ENCODE measurements at regions not wholly inside any gene's neighbourhood (a gene's known extent, or its start where the extent isn't known, plus 50 kb on each side); places are given as distances from the start of the nearest gene placed in this dataset.

- no peaks in the 10 kb centered on the region for H3K9me3 ChIP-seq (ENCODE audit: control insufficient read depth, low read depth, low read length)
Observed at GRCh38 chr3:71847794-71848193, 62.8 kb upstream of the PROK2 start.

More at GRCh38 chr3:71847794-71848193, 62.8 kb upstream of the PROK2 start:
- no peak overlapping the region for H2BK20ac ChIP-seq (ENCODE audit: low read depth, low read length, poor library complexity, severe bottlenecking)
- H4K8ac ChIP-seq (replicated peaks; ENCODE audit: insufficient read length, low read depth, low read length), result no peak overlapping the region
- H4K20me1 ChIP-seq (ENCODE audit: control insufficient read depth, insufficient read depth, insufficient read length), result no peaks in the 10 kb centered on the region
- TF ChIP-seq, protein P1, sequence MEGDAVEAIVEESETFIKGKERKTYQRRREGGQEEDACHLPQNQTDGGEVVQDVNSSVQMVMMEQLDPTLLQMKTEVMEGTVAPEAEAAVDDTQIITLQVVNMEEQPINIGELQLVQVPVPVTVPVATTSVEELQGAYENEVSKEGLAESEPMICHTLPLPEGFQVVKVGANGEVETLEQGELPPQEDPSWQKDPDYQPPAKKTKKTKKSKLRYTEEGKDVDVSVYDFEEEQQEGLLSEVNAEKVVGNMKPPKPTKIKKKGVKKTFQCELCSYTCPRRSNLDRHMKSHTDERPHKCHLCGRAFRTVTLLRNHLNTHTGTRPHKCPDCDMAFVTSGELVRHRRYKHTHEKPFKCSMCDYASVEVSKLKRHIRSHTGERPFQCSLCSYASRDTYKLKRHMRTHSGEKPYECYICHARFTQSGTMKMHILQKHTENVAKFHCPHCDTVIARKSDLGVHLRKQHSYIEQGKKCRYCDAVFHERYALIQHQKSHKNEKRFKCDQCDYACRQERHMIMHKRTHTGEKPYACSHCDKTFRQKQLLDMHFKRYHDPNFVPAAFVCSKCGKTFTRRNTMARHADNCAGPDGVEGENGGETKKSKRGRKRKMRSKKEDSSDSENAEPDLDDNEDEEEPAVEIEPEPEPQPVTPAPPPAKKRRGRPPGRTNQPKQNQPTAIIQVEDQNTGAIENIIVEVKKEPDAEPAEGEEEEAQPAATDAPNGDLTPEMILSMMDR (conservative IDR thresholded peaks at IDR 0.05), result no peak
- peaks cover 7 to 8% of the 10 kb centered on the region in 2 experiments for H3K4me1 Mint-ChIP-seq
- H3K9ac ChIP-seq (ENCODE audit: extremely low read depth, insufficient read length, low read length), result no peak overlapping the region
- H3K36me3 Mint-ChIP-seq (ENCODE audit: insufficient read depth in 1 of 3, low read depth in 3 of 3), result no peaks in the 10 kb centered on the region
- H3K79me2 ChIP-seq (ENCODE audit: insufficient read depth, low read length), result no peaks in the 10 kb centered on the region
- no peak for DNase-seq
- no peaks in the 10 kb centered on the region for H3K4me1 ChIP-seq (ENCODE audit: insufficient read depth, low read length)
- H3K56ac ChIP-seq (ENCODE audit: insufficient read length, low read depth, low read length), result no peak overlapping the region
- H3K23ac ChIP-seq (ENCODE audit: insufficient read length, low read depth, low read length), result no peak overlapping the region
- H2BK120ac ChIP-seq (ENCODE audit: low read depth, low read length, poor library complexity, severe bottlenecking), result no peak overlapping the region
- H3K18ac ChIP-seq (ENCODE audit: insufficient read length, low read depth, low read length), result no peak overlapping the region
- no peaks in the 10 kb centered on the region for H3K79me1 ChIP-seq (ENCODE audit: insufficient read depth, low read depth, low read length, poor library complexity, severe bottlenecking)
- H2AFZ ChIP-seq (ENCODE audit: low read length), result no peak overlapping the region
- H4K91ac ChIP-seq (ENCODE audit: insufficient read length, low read depth, low read length), result no peak overlapping the region
- peaks cover 3% of the 10 kb centered on the region; the same call in 1 of the 2 replicates for H3K27me3 Mint-ChIP-seq (ENCODE audit: low read depth)
- H2AK5ac ChIP-seq (ENCODE audit: insufficient read length, low read length), result no peak overlapping the region
- no peak overlapping the region for H2BK5ac ChIP-seq (ENCODE audit: insufficient read length, low read length)
- no peaks in the 10 kb centered on the region for H3K27me3 ChIP-seq (ENCODE audit: insufficient read depth, low read length)
- no peaks in the 10 kb centered on the region for H3K9me3 Mint-ChIP-seq
- H3T11ph ChIP-seq (ENCODE audit: low read length), result no peak overlapping the region
- no peak overlapping the region for H3K14ac ChIP-seq (ENCODE audit: insufficient read depth, low read length)
- no peak overlapping the region for H3K4ac ChIP-seq (ENCODE audit: low read depth, low read length)
- no peak overlapping the region for H4K5ac ChIP-seq (ENCODE audit: insufficient read length, low read depth, low read length)
- H2BK12ac ChIP-seq (ENCODE audit: insufficient read length, low read depth, low read length), result no peak overlapping the region
- no peaks in the 10 kb centered on the region for H3K23me2 ChIP-seq (ENCODE audit: insufficient read length, low read depth, low read length, poor library complexity, severe bottlenecking)
- no peak overlapping the region for H2BK15ac ChIP-seq (ENCODE audit: low read depth, low read length)
- no peak overlapping the region for H3K4me2 ChIP-seq (ENCODE audit: insufficient read depth, insufficient read length, low read length)
- H3K27ac ChIP-seq (ENCODE audit: insufficient read length, low read depth, low read length), result no peak overlapping the region
- no CpG with 5 or more reads among the region's 4 CpGs for WGBS (ENCODE audit: extremely low coverage, insufficient read length, low lambda C conversion rate)
- H3K4me3 Mint-ChIP-seq, result no peak overlapping the region
- no peak overlapping the region for H3K27ac Mint-ChIP-seq

Measured in H9 (cell line).